ENCODE measurements at regions not wholly inside any gene's neighbourhood (a gene's known extent, or its start where the extent isn't known, plus 50 kb on each side); places are given as distances from the start of the nearest gene placed in this dataset.

GRCh38 chr21:41601573-41602368 lies 93.8 kb upstream of the TMPRSS2 start:
- no peaks in the 10 kb centered on the region for H3K9me3 ChIP-seq (replicated peaks; ENCODE audit: control insufficient read depth, low read depth, low read length)
- H3K4me1 ChIP-seq (ENCODE audit: control insufficient read depth, insufficient read depth, low read length), result peaks cover 5% of the 10 kb centered on the region
- no peak overlapping the region for H3K4me3 ChIP-seq (ENCODE audit: low read length)
- peak; percentile 36 for DNase-seq
- no peak overlapping the region for H3K27ac ChIP-seq (ENCODE audit: low read length)
- no peaks in the 10 kb centered on the region for H3K27me3 ChIP-seq (ENCODE audit: control insufficient read depth, insufficient read depth, low read length)
- no peaks in the 10 kb centered on the region for H3K36me3 ChIP-seq (ENCODE audit: control insufficient read depth, insufficient read depth, low read length)
- WGBS (ENCODE audit: insufficient coverage), result 8% methylated on average over 2 of the region's 11 CpGs

DNA sequence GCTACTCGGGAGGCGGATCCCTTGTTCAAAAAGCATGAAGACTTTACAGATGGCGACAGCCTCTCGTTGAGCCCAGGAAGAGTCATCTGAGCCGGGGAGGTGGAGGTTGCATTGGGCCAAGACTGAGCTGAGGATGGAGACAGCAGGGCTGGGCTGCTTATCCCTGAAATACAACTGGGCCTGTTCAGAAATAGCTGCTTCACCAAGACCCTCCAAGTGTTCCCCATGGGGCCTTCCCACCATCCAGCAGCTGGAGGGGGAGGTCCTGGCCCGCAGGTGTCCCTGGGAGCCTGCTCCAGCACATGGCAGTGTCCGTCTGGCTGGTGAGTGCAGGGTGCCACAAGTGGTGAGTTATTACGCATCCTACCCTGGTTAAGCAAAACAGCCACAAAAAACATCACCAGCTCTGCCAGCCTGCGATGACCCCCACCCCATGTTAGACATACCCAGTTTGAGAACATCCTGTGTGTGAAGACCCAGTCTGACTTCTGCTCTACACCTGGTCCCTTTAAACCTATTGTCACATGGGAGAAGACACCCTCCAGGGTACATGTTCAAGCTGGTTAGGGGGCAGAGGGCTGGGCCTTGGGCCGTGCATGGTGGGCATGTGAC lies 93.1 kb upstream of the TMPRSS2 start:
- no peak overlapping the region for H3K27ac ChIP-seq (ENCODE audit: low read length)
- DNase-seq, result no peak
- no peaks in the 10 kb centered on the region for H3K9me3 ChIP-seq (replicated peaks; ENCODE audit: control insufficient read depth, low read depth, low read length)
- WGBS (ENCODE audit: insufficient coverage), result 93% methylated on average over 7 of the region's 10 CpGs
- H3K36me3 ChIP-seq (ENCODE audit: control insufficient read depth, insufficient read depth, low read length), result no peaks in the 10 kb centered on the region
- H3K4me3 ChIP-seq (ENCODE audit: low read length), result no peak overlapping the region
- no peaks in the 10 kb centered on the region for H3K27me3 ChIP-seq (ENCODE audit: control insufficient read depth, insufficient read depth, low read length)
- H3K4me1 ChIP-seq (ENCODE audit: control insufficient read depth, insufficient read depth, low read length), result peaks cover 5% of the 10 kb centered on the region

DNA sequence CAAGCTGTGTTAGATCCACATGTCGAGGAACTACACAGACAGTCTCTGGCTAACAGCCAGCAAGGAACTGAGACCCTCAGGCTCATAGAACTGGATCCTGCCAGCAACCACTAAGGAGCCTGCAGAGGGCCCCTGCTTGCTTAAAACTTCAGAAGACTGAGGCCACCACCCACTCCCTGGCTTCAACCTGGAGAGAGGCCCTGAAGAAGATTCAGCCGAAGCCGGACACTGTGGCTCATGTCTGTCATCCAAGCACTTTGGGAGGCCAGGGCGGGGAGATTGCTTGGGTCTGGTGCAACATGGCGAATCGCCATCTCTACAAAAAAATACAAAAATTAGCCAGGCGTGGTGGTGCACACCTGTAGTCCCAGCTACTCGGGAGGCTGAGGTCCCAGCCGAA lies 92.6 kb upstream of the TMPRSS2 start:
- H3K27me3 ChIP-seq (ENCODE audit: control insufficient read depth, insufficient read depth, low read length), result no peaks in the 10 kb centered on the region
- no peak overlapping the region for H3K4me3 ChIP-seq (ENCODE audit: low read length)
- no peaks in the 10 kb centered on the region for H3K36me3 ChIP-seq (ENCODE audit: control insufficient read depth, insufficient read depth, low read length)
- H3K27ac ChIP-seq (ENCODE audit: low read length), result no peak overlapping the region
- DNase-seq, result no peak
- no peaks in the 10 kb centered on the region for H3K9me3 ChIP-seq (replicated peaks; ENCODE audit: control insufficient read depth, low read depth, low read length)
- 86% methylated on average over 9 of the region's 9 CpGs for WGBS (ENCODE audit: insufficient coverage)
- H3K4me1 ChIP-seq (ENCODE audit: control insufficient read depth, insufficient read depth, low read length), result peaks cover 5% of the 10 kb centered on the region

- Histone ChIP-seq H3K9me3 (replicated peaks; ENCODE audit: control insufficient read depth, low read depth, low read length) (no peaks in the 10 kb centered on the region), H3K4me1 (ENCODE audit: control insufficient read depth, insufficient read depth, low read length) (peaks cover 5% of the 10 kb centered on the region), H3K27ac (ENCODE audit: low read length) (no peak overlapping the region), H3K4me3 (ENCODE audit: low read length) (no peak overlapping the region), H3K36me3 (ENCODE audit: control insufficient read depth, insufficient read depth, low read length) (no peaks in the 10 kb centered on the region), H3K27me3 (ENCODE audit: control insufficient read depth, insufficient read depth, low read length) (no peaks in the 10 kb centered on the region)
- no peak for DNase-seq
- 79% methylated on average over 3 of the region's 7 CpGs for WGBS (ENCODE audit: insufficient coverage)
Measured at GRCh38 chr21:41600116-41600515, 92.2 kb upstream of the TMPRSS2 start.

DNA sequence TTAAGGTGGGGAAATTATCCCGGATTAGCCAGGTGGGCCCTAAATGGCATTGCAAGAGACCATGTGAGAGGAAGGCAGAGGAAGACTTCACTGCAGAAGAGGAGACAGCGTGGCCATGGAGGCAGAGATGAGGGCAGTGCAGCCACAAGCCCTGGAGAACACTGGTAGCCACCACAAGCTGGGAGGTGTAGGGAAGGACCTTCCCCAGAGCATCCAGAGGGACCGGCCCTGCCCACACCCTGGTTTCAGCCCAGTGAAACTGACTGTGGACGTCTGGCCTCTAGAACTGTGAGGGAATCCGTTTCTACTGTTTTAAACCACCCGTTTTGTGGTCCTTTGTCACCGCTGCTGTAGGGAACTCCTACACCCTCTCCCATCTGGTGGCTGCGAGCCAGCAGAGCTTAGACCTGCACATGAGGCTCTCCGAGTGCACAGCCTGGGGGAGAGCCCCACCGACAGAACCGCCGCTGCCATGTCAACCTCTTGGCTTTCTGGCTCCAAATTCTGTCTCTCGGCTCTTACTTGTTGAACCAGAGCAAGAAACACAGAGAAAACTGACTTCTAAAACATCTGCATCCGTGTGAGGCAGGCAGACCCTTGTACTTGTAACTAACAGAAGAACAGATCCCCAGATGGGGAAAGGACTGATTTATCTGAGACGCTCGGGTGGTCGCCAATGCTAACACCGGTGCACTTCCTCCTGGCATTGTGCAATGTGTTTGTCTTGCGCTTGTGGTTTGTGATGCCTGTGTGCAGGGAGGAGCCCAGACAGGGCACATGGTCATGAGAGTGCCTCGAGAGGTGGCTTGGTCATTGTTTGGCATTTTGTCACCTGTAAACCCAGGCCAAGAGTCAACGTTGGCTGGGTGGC lies 90.8 kb upstream of the TMPRSS2 start:
- Histone ChIP-seq H3K36me3 (ENCODE audit: control insufficient read depth, insufficient read depth, low read length) (no peaks in the 10 kb centered on the region), H3K4me3 (ENCODE audit: low read length) (no peak overlapping the region), H3K9me3 (replicated peaks; ENCODE audit: control insufficient read depth, low read depth, low read length) (no peaks in the 10 kb centered on the region), H3K27me3 (ENCODE audit: control insufficient read depth, insufficient read depth, low read length) (no peaks in the 10 kb centered on the region), H3K27ac (ENCODE audit: low read length) (no peak overlapping the region), H3K4me1 (ENCODE audit: control insufficient read depth, insufficient read depth, low read length) (peaks cover 5% of the 10 kb centered on the region)
- 70% methylated on average over 17 of the region's 21 CpGs for WGBS (ENCODE audit: insufficient coverage)
- DNase-seq, result no peak

DNA sequence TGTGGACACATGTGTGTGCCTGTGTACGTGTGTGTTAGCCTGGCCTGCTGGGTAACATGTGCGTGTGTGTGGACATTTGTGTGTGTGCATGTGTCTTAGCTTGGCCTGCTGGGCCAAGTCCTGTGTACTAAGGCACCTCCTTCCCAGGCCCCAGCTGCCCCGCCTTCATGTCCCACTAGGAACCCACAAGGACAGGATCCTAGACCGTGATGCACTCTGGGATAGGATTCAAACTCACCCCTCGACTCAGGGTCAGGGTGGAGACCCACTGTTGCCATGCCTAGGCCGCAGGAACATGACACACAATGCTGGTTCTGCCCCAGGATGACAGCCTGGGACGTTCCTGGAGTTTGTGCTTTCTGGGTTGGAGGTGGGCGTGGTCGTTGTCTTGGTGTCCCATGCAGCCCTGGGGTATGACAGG lies 89.9 kb upstream of the TMPRSS2 start:
- Histone ChIP-seq H3K9me3 (replicated peaks; ENCODE audit: control insufficient read depth, low read depth, low read length) (no peaks in the 10 kb centered on the region), H3K36me3 (ENCODE audit: control insufficient read depth, insufficient read depth, low read length) (no peaks in the 10 kb centered on the region), H3K4me3 (ENCODE audit: low read length) (no peak overlapping the region), H3K27me3 (ENCODE audit: control insufficient read depth, insufficient read depth, low read length) (peaks cover 2% of the 10 kb centered on the region), H3K4me1 (ENCODE audit: control insufficient read depth, insufficient read depth, low read length) (peaks cover 5% of the 10 kb centered on the region), H3K27ac (ENCODE audit: low read length) (no peak overlapping the region)
- DNase-seq, result no peak
- 93% methylated on average over 4 of the region's 9 CpGs for WGBS (ENCODE audit: insufficient coverage)

DNA sequence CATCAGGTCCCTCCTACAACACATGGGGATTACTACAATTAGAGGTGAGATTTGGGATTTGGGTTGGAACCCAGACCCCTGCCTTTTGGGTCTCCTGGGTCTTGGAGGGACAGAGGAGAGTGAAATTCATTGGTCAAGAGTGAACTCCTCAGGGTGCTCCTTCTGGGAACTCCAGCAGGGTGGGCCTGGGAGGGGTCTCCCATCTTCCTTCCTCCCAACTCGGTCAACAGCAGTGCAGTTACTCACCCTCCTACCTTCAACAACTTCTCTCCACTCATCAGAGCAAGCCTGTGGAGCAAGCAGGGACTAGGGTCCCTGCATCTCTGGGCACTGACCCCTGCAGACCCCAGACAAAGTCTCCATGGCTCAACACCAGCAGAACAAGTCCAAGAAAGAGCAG lies 89.3 kb upstream of the TMPRSS2 start:
- H3K9me3 ChIP-seq (replicated peaks; ENCODE audit: control insufficient read depth, low read depth, low read length), result no peaks in the 10 kb centered on the region
- H3K27ac ChIP-seq (ENCODE audit: low read length), result no peak overlapping the region

DNA sequence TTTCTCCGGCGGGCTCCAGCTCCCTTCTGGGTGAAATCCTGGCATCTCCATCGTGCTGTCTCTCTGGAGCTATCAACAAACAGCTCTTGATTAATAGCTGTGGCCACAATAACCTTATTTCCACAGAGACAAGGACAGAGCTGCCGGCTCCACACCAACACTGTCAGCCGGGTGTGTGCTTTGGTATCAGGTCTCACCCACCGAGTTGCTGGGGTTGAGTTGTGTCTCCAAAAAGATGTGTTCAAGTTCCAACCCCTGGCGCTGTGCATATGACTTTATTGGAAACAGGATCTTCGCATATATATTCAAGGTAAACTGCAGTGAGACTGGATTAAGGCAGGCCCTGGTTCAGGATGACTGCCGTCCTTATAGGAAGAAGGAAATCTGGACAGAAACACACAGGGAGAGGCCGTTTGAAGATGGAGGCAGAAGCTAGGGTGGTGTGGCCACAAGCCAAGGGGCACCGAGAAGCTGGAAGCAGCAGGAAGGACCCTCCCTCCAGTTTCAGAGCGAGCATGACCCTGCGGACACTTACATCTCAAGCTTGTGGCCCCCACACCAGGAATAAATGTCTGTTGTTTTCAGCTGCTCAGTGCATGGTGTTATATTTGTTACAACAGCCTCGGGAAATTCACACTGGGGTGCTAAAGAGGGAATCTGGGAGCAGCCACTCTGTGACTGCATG lies 88.4 kb upstream of the TMPRSS2 start:
- 80% methylated on average over 9 of the region's 14 CpGs for WGBS (ENCODE audit: insufficient coverage)
- no peaks in the 10 kb centered on the region for H3K36me3 ChIP-seq (ENCODE audit: control insufficient read depth, insufficient read depth, low read length)

More for the DNA sequence above, 89.3 kb upstream of the TMPRSS2 start:
- Histone ChIP-seq H3K36me3 (ENCODE audit: control insufficient read depth, insufficient read depth, low read length) (no peaks in the 10 kb centered on the region), H3K4me3 (ENCODE audit: low read length) (no peak overlapping the region), H3K4me1 (ENCODE audit: control insufficient read depth, insufficient read depth, low read length) (peaks cover 5% of the 10 kb centered on the region), H3K27me3 (ENCODE audit: control insufficient read depth, insufficient read depth, low read length) (peaks cover 2% of the 10 kb centered on the region)
- no peak for DNase-seq
- 88% methylated on average over 1 of the region's 1 CpG for WGBS (ENCODE audit: insufficient coverage)

GRCh38 chr21:41594268-41594667 lies 86.3 kb upstream of the TMPRSS2 start:
- Histone ChIP-seq H3K4me1 (ENCODE audit: control insufficient read depth, insufficient read depth, low read length) (no peaks in the 10 kb centered on the region), H3K9me3 (replicated peaks; ENCODE audit: control insufficient read depth, low read depth, low read length) (no peaks in the 10 kb centered on the region), H3K27me3 (ENCODE audit: control insufficient read depth, insufficient read depth, low read length) (peaks cover 2% of the 10 kb centered on the region), H3K36me3 (ENCODE audit: control insufficient read depth, insufficient read depth, low read length) (no peaks in the 10 kb centered on the region), H3K4me3 (ENCODE audit: low read length) (no peak overlapping the region), H3K27ac (ENCODE audit: low read length) (no peak overlapping the region)
- DNase-seq, result no peak
- 50% methylated on average over 2 of the region's 5 CpGs for WGBS (ENCODE audit: insufficient coverage)

More for the DNA sequence above, 88.4 kb upstream of the TMPRSS2 start:
- no peak overlapping the region for H3K27ac ChIP-seq (ENCODE audit: low read length)
- peaks cover 2% of the 10 kb centered on the region for H3K27me3 ChIP-seq (ENCODE audit: control insufficient read depth, insufficient read depth, low read length)
- no peak overlapping the region for H3K4me3 ChIP-seq (ENCODE audit: low read length)
- DNase-seq, result no peak
- no peaks in the 10 kb centered on the region for H3K9me3 ChIP-seq (replicated peaks; ENCODE audit: control insufficient read depth, low read depth, low read length)
- H3K4me1 ChIP-seq (ENCODE audit: control insufficient read depth, insufficient read depth, low read length), result no peaks in the 10 kb centered on the region
